Naive thymus-derived CD8-positive, alpha-beta T cell (primary cell): ENCODE measurements at regions not wholly inside any gene's neighbourhood (a gene's known extent, or its start where the extent isn't known, plus 50 kb on each side); places are given as distances from the start of the nearest gene placed in this dataset.
"Not testable (repeated sequence)": the region's sequence is repeated elsewhere in the genome, so short reads cannot be mapped to it uniquely, and the experiment has no call there.

ENCODE experiments used
- ATAC-seq, 2 donors: fragments of 150-1000 bp; cut with Tn5 transposase in 1 of 2; sonication (Bioruptor Pico), chemical (Tn5 transposase) in 1 of 2; 1 replicate in 1 of 2; 2 replicates in 1 of 2; pipeline ENCODE4 v1.10.0; 2021; ENCODE audit warnings: mild to moderate bottlenecking in 2 of 2, moderate library complexity in 2 of 2
- POLR2A ChIA-PET: fragments of 350-600 bp; sonication (Branson Sonifier 250); formaldehyde crosslinking; loops from one replicate; lab custom pipeline; 2021; ENCODE audit warnings: antibody characterized with exemption; lab: Charles Lee
- DNase-seq, 10 donors: peaks; one replicate each; pipeline versions ENCODE4 v3.0.0 to v3.0.0-alpha.2; 2020 to 2022
- H3K27ac Mint-ChIP-seq, 10 donors: one replicate each; pipeline ENCODE4 v1.8.0; 2020 to 2022; ENCODE audit warnings: mild to moderate bottlenecking in 10 of 10, mixed read lengths in 10 of 10, moderate library complexity in 4 of 10, inconsistent platforms in 1 of 10
- H3K27me3 Mint-ChIP-seq, 5 donors: one replicate each; pipeline ENCODE4 v1.8.0; 2021 to 2022; ENCODE audit warnings: mixed read lengths in 5 of 5
- H3K36me3 Mint-ChIP-seq, 3 donors: one replicate each; pipeline ENCODE4 v1.8.0; 2020 to 2022; ENCODE audit warnings: mixed read lengths in 3 of 3, mild to moderate bottlenecking in 2 of 3, inconsistent platforms in 1 of 3
- H3K4me1 Mint-ChIP-seq, 4 donors: one replicate each; pipeline ENCODE4 v1.8.0; 2021 to 2022; ENCODE audit warnings: mixed read lengths in 4 of 4
- H3K4me3 Mint-ChIP-seq, 10 donors: one replicate each; pipeline ENCODE4 v1.8.0; 2020 to 2022; ENCODE audit warnings: mild to moderate bottlenecking in 10 of 10, mixed read lengths in 10 of 10, moderate library complexity in 6 of 10, inconsistent platforms in 1 of 10
- H3K9me3 Mint-ChIP-seq, 9 donors: one replicate each; pipeline ENCODE4 v1.8.0; 2020 to 2022; ENCODE audit warnings: mixed read lengths in 9 of 9, mild to moderate bottlenecking in 3 of 9, inconsistent platforms in 1 of 9, moderate library complexity in 1 of 9

DNA sequence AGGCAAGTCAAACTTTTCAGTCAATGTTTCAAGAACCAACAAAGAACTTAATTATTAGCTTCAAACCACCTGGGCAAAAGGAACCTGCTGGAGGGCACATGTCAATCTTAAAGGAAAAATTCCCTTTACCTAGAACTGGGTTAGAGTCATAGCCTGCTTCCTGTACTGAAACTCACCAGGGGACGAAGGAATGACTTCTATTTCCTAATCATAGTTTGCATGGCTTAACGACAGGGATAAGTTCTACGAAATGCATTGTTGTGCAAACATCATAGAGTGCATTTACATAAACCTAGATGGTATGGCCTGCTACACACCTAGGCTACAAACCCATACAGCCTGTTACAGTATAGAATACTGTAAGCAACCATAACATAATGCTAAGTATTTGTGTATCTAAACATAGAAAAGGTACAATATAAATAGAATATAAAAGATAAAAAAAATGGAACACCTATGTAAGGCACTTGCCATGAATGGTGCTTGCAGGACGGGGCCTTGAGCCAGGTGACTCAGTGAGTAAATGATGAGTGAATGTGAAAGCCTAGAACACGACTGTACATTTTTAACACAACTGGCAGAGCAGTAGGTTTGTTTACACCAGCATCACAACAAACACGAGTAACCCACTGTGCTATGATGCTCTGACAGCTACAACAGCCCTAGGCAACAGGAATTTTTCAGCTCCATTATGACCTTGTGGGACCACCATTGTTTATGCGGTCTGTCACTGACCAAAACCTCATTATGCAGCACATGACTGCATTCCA, 234.9 kb upstream of the CAND1 start:
- Mint-ChIP-seq H3K27ac (no peak overlapping the region), H3K9me3 (no peaks in the 10 kb centered on the region)

DNA sequence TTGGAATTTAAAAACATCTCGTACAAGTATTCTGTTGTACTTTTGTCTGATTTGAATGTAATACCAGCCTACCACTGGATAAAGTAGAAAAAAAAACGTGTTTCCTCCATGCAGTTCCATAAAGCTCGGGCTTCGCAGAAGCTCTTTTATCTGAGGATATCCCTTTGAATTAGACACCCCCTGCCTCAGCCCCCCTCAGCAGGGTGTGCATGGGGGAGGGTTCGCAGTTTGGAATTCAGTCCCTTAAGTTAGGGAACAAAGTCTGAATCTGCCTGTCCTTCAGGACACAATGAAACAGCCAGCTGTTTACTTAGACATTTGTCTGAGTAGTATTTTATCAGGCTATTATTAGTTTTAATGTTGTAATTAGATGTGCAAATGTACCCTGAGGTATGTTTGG, 234.0 kb upstream of the CAND1 start:
- H3K27ac Mint-ChIP-seq = no peak overlapping the region
- H3K9me3 Mint-ChIP-seq = no peaks in the 10 kb centered on the region
- no peaks in the 10 kb centered on the region for H3K4me1 Mint-ChIP-seq
- POLR2A ChIA-PET = no interaction called here
- H3K36me3 Mint-ChIP-seq = peaks cover 0 to 2% (median 0%) of the 10 kb centered on the region in 3 donors
- ATAC-seq = no peak
- no peak overlapping the region for H3K4me3 Mint-ChIP-seq
- peaks cover 0 to 2% (median 0%) of the 10 kb centered on the region in 5 donors for H3K27me3 Mint-ChIP-seq
- DNase-seq = no peak

More for the DNA sequence above, 234.9 kb upstream of the CAND1 start:
- peaks cover 0 to 2% (median 0%) of the 10 kb centered on the region in 3 donors for H3K36me3 Mint-ChIP-seq
- no peaks in the 10 kb centered on the region for H3K4me1 Mint-ChIP-seq
- peaks cover 0 to 2% (median 0%) of the 10 kb centered on the region in 5 donors for H3K27me3 Mint-ChIP-seq
- no peak for DNase-seq
- H3K4me3 Mint-ChIP-seq = no peak overlapping the region
- no peak for ATAC-seq
- POLR2A ChIA-PET = no interaction called here

DNA sequence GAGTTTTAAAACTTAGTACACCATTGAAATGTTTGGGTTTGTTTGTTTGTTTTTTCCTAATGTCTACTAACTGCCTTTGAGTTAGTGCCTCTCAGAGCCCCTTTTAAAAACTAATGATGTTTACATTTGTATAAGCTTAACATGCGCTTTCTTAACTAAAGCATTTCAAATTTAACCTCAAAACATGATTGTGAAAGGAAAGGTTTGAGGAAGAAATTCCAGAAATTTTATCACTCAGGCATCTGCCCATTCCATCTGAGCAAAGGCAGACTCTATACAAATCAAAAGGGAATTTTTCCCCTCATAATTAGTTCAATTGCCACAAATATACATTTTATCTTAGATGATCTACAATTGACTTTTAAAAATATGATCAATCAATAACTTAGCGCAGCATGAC, 230.7 kb upstream of the CAND1 start:
- H3K27me3 Mint-ChIP-seq = peaks cover 0 to 2% (median 0%) of the 10 kb centered on the region in 5 donors
- no peaks in the 10 kb centered on the region for H3K4me1 Mint-ChIP-seq
- no peak overlapping the region for H3K27ac Mint-ChIP-seq
- ATAC-seq (no peak), DNase-seq (no peak)
- POLR2A ChIA-PET = no interaction called here
- H3K4me3 Mint-ChIP-seq = no peak overlapping the region
- no peaks in the 10 kb centered on the region for H3K9me3 Mint-ChIP-seq
- no peaks in the 10 kb centered on the region for H3K36me3 Mint-ChIP-seq

DNA sequence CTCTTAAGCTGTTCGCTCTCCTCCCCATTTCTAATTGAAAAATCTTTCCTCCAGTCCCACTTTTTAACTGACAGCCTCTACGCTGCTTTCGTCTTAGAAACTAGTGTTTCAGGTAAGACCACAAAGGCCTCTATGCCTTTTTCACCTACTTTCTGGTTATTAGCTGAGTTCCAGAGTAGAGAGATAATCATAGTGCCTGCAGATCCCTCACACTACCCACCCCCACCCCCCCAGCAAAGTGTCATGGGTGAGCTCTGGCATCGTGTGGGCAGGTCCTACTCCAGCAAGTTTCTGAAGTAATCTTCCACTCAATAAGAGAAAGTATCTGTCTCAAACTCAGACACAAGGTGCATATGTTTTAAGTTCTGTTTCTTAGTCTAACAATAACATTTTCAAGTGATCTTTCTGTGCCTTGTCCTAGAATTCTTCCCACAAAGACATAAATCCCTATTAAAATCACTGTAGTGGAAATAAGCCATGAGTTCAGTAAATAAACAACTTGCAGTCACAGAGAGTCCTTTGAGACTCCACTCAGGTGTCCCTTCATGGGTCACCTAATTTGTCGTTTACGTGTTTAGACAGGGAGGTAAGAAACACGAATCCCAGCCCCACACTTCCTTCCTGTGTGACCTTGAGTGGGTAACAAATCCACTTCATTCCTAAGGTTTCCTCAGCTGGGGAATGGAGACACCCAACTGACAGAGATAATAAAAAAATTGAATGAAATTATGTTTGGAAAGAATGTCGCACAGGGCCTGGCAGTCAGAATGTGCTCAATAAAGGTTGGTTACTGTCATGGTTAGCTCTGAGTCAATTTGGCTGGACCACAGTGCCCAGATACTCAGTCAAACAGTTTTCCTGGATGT, 228.9 kb upstream of the CAND1 start:
- no peak for DNase-seq
- H3K36me3 Mint-ChIP-seq = no peaks in the 10 kb centered on the region
- H3K4me3 Mint-ChIP-seq = no peak overlapping the region
- peaks cover 0 to 3% (median 0%) of the 10 kb centered on the region in 5 donors for H3K27me3 Mint-ChIP-seq
- no peak for ATAC-seq
- H3K27ac Mint-ChIP-seq = no peak overlapping the region
- POLR2A ChIA-PET = no interaction called here
- H3K4me1 Mint-ChIP-seq = no peaks in the 10 kb centered on the region
- no peaks in the 10 kb centered on the region for H3K9me3 Mint-ChIP-seq

DNA sequence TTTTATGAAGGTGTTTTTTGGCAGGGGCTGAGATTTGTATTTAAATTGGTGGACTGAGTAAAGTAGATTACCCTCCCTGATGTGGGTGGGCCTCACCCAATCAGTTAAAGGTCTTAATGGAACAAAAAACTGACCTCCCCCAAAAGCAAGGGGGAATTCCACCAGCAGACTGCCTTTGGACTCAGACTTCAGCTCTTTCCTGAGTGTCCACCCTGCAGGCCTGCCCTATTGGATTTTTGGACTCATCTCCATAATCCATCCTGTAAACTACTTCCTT, 228.4 kb upstream of the CAND1 start:
- Mint-ChIP-seq H3K27me3 (peaks cover 0 to 4% (median 0%) of the 10 kb centered on the region in 5 donors), H3K27ac (no peak overlapping the region)
- POLR2A ChIA-PET = no interaction called here

DNA sequence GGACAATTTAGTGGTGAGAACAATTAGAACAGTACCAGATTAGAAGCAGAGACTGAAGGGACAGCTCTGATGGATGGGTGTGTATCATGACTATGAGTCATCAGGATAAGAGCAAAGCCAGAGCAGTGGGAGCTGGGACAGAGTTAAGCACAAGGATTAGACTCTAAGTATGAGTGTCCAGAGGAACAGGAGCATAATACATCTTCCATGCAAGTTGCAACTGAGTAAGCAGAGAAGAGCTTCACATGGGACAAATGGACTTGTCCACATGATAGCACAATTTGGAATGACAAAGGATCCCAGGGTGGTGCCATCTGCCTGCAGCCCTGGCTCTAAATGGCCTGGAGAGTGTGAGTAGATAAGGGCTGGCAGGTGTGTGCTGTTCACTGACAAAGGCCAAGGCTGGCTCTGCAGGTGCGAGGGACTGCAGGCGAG, 226.4 kb upstream of the CAND1 start:
- H3K4me3 Mint-ChIP-seq = no peak overlapping the region
- no peak for ATAC-seq
- no peaks in the 10 kb centered on the region for H3K4me1 Mint-ChIP-seq
- no peaks in the 10 kb centered on the region for H3K9me3 Mint-ChIP-seq
- H3K27me3 Mint-ChIP-seq = peaks cover 0 to 4% (median 0%) of the 10 kb centered on the region in 5 donors
- POLR2A ChIA-PET = no interaction called here
- H3K36me3 Mint-ChIP-seq = no peaks in the 10 kb centered on the region
- H3K27ac Mint-ChIP-seq = no peak overlapping the region
- DNase-seq = no peak

More for the DNA sequence above, 228.4 kb upstream of the CAND1 start:
- Mint-ChIP-seq H3K4me1 (no peaks in the 10 kb centered on the region), H3K4me3 (no peak overlapping the region), H3K9me3 (no peaks in the 10 kb centered on the region), H3K36me3 (no peaks in the 10 kb centered on the region)
- DNase-seq = no peak
- ATAC-seq = no peak

GRCh38 chr12:67043771-67044170, 225.4 kb upstream of the CAND1 start:
- Mint-ChIP-seq H3K9me3 (no peaks in the 10 kb centered on the region), H3K4me1 (no peaks in the 10 kb centered on the region), H3K27me3 (peaks cover 0 to 5% (median 0%) of the 10 kb centered on the region in 5 donors), H3K27ac (no peak overlapping the region), H3K36me3 (no peaks in the 10 kb centered on the region), H3K4me3 (no peak overlapping the region)
- POLR2A ChIA-PET = no interaction called here
- DNase-seq (no peak), ATAC-seq (no peak)

DNA sequence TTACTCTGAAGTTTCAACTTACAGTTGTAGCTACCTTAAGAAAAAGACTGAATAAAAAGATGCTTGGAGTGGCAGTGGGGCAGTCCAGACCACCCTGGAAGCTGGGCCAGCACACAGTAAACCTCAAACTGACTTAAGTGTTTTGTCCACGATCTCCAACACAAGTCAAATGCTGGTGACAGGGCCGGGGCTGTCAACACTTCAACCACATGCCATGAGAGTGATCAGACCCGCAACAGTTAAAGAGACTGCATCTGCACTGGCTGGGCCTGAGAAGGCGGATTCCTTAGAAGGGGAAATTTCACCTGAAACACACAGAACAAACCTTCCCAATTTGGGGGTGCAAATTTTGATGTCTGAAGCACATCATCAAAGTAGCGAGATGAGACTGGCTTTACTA, 223.5 kb upstream of the CAND1 start:
- POLR2A ChIA-PET = no interaction called here
- Mint-ChIP-seq H3K27ac (no peak overlapping the region), H3K9me3 (no peaks in the 10 kb centered on the region), H3K4me1 (no peaks in the 10 kb centered on the region), H3K36me3 (no peaks in the 10 kb centered on the region), H3K27me3 (peaks cover 0 to 10% (median 0%) of the 10 kb centered on the region in 5 donors), H3K4me3 (no peak overlapping the region)
- no peak for ATAC-seq
- DNase-seq = no peak

GRCh38 chr12:67046062-67046461, 223.1 kb upstream of the CAND1 start:
- POLR2A ChIA-PET = no interaction called here
- H3K36me3 Mint-ChIP-seq = no peaks in the 10 kb centered on the region
- H3K27ac Mint-ChIP-seq = no peak overlapping the region
- no peaks in the 10 kb centered on the region for H3K4me1 Mint-ChIP-seq
- H3K27me3 Mint-ChIP-seq = peaks cover 0 to 10% (median 0%) of the 10 kb centered on the region in 5 donors
- H3K9me3 Mint-ChIP-seq = no peaks in the 10 kb centered on the region
- H3K4me3 Mint-ChIP-seq = no peak overlapping the region
- DNase-seq (no peak), ATAC-seq (no peak)

- POLR2A ChIA-PET = no interaction called here
These were observed 221.5 kb upstream of the CAND1 start for GRCh38 chr12:67047634-67048033.

GRCh38 chr12:67048371-67048770, 220.8 kb upstream of the CAND1 start:
- Mint-ChIP-seq H3K36me3 (no peaks in the 10 kb centered on the region), H3K4me3 (no peak overlapping the region), H3K9me3 (no peaks in the 10 kb centered on the region), H3K27ac (no peak overlapping the region), H3K27me3 (peaks cover 0 to 10% (median 0%) of the 10 kb centered on the region in 5 donors), H3K4me1 (no peaks in the 10 kb centered on the region)
- no peak for DNase-seq
- ATAC-seq = no peak
- POLR2A ChIA-PET = no interaction called here

More at GRCh38 chr12:67047634-67048033, 221.5 kb upstream of the CAND1 start:
- Mint-ChIP-seq H3K9me3 (no peaks in the 10 kb centered on the region), H3K36me3 (no peaks in the 10 kb centered on the region), H3K27ac (no peak overlapping the region), H3K4me1 (no peaks in the 10 kb centered on the region), H3K27me3 (peaks cover 0 to 10% (median 0%) of the 10 kb centered on the region in 5 donors), H3K4me3 (no peak overlapping the region)
- DNase-seq = no peak
- ATAC-seq = no peak

GRCh38 chr12:67049199-67049598, 220.0 kb upstream of the CAND1 start:
- H3K9me3 Mint-ChIP-seq, DNase-seq, H3K36me3 Mint-ChIP-seq, H3K27me3 Mint-ChIP-seq, ATAC-seq, H3K4me3 Mint-ChIP-seq, H3K27ac Mint-ChIP-seq, H3K4me1 Mint-ChIP-seq, POLR2A ChIA-PET: not testable (repeated sequence)

DNA sequence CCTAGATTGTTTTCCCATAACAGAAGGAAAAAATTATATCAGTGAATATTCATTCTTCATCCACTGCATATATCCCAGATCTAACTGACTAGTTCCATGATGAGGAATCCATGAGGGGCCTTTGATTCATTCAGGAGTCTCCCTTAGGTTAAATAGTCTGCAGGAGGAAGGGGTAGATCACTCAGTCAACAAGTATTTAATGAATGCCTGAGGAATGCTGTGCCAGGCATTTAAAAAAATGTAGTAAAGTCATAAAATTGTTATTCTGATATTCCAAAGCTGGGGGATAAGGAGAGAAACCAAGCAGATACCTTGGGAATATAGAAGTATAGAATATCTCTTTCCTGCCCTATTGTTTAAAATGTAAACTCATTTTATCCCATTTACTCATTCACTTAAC, 216.2 kb upstream of the CAND1 start:
- Mint-ChIP-seq H3K27ac (no peak overlapping the region), H3K4me1 (no peaks in the 10 kb centered on the region), H3K4me3 (no peak overlapping the region), H3K9me3 (no peaks in the 10 kb centered on the region), H3K27me3 (peaks cover 0 to 18% (median 4%) of the 10 kb centered on the region in 5 donors), H3K36me3 (no peaks in the 10 kb centered on the region)
- no peak for DNase-seq
- POLR2A ChIA-PET = no interaction called here
- ATAC-seq = no peak
